Bone marrow (tissue), 2 donors: ENCODE measurements at regions not wholly inside any gene's neighbourhood (a gene's known extent, or its start where the extent isn't known, plus 50 kb on each side); places are given as distances from the start of the nearest gene placed in this dataset.

Experiments used
- DNase-seq, 2 donors: peaks; one replicate each; lab custom pipeline; 2025; lab: John Stamatoyannopoulos, UW

DNA sequence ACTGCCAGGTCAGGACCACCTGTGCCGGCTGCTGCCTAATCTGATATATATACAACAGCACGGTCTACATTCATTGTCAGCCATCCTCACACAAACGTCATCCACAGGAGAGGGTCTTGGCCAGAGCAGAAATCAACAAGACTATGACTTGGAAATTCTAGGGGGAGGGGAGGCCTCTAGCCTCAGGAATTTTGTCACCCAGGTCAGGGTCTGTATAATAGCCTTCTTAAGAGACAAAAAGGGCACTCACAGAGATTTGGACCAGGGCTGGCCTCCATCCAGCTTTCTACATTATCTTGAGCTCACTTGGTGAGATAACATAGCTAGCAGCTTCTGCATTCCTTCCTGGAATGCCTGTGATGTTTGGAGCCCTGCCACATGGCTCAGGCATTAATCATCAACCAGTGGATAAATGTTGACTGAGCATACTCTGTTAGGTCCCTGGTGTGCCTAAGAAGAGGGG lies 50.4 kb upstream of the CTIF start:
- no peak for DNase-seq

DNA sequence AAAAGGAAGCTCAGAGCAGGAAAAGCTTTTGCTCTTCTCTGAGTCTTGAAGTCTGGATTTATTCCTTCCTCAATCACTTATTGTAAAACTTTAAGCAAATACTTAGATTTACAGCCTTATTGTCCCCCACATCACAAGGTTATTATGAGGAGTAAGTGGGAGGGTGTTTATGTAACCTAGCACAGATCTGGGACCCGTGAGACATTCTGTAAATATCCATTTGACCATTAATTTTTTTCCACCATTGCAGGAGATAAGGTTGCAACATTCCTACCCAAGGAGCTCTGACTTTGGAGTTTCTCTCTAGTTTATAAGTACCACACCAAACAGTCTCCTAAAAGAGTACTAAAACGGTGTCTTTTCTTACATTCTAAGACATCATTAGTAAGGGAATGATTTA lies 52.1 kb upstream of the CTIF start:
- no peak for DNase-seq

DNA sequence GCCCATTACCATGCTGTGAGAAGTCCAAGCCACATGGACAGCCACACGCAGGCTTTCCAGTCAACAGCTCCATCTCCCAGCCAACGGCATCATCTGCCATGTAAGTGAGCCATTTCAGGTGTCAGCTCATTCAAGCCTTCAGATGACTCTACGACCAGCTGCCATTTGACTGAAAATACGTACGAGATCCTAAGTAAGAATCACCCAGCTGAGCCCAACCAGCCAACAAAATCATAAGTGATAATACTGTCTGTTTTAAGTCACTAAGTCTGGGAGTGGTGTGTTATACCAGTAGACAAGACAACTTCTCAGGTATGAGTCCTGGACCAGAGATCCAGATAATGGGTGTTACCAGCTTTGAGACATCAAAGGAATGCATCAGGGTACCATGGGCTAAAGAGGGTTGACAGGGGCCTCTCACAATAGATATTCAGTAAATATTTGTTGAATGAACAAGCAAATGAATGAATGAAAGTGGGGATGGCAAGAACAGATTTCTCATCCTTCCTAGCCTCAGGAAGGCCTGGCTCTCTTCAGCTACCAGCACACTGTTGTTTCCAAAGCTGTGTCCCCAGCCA lies 52.9 kb upstream of the CTIF start:
- no peak for DNase-seq

DNA sequence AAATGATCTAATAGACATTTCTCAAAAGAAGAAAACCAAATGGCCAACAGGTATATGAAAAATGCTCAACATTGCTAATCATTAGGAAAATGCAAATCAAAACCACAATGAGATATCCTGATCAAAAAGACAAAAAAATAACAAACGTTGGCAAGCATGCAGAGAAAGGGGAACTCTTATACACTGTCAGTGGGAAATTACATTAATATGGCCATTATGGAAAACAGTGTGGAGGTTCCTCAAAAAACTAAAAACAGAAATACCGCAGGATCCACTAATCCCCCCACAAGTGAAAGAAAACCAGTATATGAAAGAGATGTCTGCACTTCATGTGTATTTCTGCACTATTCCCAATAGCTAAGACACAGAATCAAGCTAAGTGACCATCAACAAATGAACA lies 57.7 kb upstream of the CTIF start:
- no peak for DNase-seq

DNA sequence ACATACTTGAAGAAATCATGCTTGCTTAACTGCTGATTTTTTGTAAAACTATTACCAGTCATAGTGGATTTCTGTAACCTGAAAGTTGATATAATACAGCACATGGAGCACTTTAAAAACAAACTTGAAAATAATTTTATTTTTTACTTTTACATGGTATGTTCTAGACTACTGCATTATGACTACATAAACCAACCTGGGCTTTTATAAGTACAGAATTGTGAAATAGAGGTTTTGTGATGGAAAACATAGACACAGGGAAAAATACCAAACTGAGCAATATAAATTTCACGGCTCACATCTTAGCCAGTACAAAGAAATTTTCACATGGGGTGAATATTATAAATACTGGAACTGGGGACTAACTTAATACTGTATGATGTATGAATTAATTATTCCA lies 59.3 kb upstream of the CTIF start:
- DNase-seq = no peak

DNA sequence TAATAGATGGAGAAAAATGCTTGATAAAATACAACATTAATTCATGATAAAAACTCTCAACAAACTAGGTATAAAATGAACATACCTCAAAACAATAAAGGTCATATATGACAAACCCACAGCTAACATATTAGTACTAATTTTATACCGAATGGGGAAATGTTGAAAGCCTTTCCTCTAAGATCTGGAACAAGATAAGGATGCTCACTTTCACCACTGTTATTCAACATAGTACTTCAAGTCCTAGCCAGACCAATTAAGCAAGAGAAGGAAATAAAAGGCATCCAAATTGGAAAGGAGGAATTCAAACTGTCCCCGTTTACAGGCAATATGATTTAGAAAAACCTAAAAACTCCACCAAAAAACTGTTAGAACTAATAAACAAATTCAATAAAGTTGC lies 61.5 kb upstream of the CTIF start:
- no peak for DNase-seq

DNA sequence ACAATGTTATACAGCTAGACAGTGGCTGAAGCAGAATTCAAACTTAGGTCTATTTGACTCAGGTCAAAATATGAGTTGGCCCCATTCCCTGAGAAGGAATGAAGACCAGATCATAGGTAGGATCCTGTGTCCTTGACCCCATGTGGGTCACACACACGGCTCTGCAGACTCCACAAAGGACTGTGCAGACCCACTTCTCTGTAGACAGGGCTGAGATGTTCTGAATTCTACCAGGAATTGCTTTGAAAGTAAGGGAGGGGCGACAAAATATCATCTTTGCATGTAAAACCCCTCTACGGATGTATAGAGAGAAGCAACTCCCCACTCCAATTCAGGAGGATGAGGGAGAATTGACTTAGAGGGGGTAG lies 62.3 kb upstream of the CTIF start:
- DNase-seq = no peak

DNA sequence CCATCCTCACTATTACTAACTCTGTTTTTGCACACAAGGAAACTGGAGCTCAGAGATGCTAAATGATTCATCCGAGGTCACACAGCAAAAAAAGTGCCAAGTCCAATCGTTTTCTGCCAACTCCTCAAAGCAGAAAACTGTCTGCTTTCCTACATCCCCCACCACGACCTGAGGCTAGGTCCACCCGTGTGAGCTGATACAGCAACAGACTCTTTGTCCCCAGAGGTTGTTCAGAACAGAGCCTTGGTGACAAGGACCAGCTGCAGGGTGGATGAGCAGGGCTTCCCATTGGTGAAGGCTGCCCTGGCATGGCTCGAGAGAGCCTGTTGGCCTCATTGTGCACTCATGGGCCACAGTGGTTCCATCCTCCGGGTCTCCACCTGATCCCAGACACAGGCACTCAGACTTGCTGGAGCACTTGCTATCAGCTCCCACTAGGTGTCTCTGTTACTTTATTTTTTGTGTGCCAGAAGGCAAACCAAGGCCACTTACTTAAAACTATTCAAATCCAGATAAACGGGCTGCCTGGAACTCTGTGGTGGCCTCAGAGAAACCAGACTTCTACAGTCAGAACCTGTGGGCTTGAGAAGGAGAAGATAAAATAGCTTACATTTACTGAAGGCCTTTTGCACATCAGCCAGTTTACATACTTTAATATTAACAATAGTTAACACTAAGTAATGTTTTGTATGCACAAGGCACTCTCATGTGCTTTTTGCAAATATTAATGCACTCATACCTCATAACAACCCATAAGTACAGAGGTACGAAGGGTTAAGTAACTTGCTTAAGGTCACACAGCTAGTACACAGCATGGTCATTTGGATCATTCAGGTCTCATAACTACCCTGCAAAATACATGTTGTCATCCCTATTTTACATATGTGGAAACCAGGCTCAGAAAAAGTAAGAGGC lies 62.9 kb upstream of the CTIF start:
- DNase-seq = peak in 1 of 2 donors; percentile 25

DNA sequence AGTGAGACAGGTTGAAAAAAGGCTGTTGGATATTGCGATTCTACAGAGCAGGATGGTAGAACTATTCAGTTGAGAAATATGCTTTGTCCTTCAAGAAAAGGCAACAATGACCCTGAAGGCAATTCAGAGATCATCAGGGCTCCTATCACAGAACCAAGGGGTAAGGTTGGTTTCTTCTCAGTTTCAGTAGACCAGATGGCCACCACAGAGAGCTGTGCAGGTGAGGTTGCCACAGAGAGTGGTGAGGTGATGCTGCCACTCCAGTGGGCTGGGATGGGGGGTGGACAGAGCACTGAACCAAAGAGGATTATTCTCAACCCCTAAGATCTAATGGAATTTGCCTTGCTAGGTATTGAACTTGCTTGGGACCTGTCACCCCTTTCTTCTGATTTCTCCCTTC lies 64.6 kb upstream of the ZBTB7C start:
- DNase-seq = no peak

DNA sequence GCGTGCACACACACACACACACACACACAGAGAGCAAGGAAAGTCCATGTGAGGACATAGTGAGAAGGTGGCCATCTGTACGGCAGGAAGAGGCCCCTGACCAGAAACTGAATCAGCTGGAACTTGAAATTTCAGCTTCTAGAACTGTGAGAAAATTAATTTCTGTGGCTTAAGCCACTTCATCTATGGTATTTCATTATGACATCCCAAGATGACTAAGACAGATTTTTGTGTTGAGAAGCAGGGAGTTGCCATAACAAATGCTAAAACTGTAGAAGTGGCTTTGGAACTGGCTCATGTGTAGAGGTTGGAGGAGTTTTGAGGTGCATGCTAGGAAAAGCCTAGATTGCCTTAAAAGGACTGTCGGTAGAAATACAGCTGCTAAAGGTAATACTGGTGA lies 63.4 kb upstream of the ZBTB7C start:
- no peak for DNase-seq

DNA sequence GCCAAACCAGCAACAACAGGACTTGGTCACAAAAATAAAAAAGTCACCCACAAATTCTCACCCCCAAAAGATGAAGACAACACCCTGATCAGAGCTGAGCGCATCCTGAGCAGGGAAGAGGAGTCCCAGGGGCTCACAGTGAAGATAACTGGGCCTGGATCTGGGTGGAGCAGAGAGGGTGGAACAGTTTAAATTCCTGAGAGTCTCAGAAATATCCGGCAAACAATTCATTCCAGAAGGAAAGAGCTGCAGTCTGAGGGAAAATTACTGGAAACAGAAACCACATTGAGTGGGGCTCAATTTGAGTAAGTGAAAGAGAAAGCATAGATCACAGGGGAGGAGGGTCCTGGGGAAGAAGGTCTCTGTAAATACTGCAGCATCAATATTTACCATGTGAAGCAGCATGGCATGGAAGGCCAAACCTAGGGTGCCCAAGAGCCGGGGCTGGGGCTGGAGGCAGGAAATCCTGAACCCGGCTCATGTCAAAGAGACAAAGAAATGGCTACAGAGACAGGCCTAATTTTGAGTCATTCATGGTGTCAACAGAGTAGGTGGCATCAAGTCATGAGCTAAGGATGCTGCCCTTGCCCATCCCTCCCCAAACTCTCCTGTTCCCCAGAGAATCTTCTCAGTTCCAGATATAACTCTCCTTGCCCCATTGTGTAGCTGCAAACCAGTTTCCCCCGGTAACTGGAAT lies 61.4 kb upstream of the ZBTB7C start:
- DNase-seq = no peak

DNA sequence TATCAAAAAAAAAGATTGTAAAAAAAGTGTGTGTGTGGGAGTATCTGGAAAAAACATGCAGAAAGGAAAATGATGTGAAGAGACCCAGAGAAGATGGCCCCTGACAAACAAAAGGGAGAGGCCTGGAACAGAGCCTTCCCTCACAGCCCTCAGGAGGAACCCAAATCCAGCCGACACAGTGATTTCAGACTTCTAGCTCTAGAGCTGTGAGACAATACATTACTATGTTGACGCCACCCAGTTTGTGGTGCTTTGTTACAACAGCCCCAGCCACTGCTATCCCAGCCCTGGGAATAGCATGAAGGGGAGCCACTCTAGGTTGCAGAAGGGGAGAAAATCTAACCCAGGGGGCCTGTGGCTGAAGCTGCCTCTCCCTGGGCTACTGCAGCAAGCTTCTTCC lies 59.0 kb upstream of the ZBTB7C start:
- no peak for DNase-seq

DNA sequence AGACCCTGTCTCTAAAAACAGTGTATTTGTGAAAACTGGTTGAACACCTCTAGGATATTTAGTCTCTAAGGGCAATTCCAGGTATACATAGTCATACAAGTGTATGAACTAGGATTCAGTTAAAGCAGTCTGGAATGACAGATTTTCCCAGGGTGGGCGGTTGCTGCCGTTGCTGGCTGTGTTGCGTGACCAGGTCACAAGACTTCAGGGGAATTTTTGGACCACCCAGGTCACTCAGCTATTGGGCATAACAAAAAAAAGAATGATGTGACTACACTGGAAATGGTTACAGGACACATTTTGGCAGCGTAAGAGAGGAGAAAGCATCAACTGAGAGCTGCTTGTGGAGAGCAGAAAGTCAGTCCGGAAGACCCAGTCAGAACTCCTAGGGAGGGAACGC lies 58.0 kb upstream of the ZBTB7C start:
- DNase-seq = no peak

DNA sequence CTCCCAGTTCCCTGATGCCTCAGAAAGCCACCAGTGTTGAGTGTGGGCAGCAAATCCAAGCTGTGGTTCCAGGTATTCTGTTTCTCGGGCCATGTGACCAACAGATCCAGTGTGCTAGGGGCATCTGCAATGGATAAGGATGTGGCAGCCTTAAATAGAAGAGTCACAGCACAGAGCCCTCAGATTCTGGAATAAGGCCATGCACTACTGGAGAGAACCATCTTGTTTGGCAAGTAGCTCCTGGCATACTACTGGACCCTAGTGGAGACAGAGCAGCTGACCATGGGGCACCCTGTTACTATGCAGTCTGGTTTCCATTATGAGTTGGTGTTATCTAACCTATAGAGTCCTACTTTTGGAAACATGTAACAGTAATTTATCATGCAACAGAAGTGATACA lies 53.3 kb upstream of the ZBTB7C start:
- DNase-seq = no peak

DNA sequence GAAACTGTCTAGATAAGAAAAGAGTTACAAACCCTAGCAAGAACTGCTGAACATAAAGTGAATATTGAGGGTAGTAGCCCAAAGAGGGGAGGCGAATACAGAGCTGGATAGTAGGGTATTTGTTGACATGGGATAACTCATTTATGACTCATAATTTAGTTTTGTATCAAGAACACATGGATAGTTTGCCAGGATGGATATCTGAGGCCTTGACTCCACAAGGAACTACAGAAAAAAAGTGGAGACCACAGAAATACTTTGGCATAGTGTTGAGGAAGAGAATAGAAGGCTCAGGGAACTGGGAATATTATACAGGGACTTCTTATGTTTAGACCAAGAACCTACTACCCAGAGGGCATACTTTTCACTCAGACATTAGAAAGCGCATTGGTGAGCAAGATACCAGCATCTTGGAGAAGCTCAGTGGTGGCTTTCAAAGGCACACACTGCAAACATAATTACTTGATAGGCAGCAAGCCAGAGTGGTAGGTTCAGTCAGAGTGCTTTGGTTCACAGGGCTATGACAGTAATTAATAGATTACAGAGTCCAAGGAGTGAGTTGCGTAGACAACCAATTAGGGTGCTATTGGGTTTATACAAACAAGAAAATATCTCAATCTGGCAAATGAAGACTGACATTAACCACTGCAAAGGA lies 51.9 kb upstream of the ZBTB7C start:
- no peak for DNase-seq

DNA sequence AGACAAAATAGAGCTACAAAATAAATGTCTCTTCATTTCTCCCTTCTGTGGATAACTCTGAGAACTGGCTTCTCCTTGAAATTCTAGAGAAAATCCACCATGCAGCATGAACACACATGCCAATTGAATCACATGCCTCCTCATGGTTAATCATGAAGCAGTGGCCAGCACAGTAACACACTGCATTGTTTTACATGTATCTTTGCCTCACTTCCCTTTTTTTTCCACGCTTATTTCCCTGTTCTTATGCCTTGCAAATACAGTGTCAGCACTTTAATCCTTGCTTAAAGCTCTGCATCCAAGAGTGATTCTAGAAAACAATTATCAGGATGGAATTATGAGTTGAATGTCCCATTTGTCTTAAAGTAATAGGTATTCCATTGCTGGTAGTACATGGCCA lies 50.3 kb upstream of the ZBTB7C start:
- no peak for DNase-seq

DNA sequence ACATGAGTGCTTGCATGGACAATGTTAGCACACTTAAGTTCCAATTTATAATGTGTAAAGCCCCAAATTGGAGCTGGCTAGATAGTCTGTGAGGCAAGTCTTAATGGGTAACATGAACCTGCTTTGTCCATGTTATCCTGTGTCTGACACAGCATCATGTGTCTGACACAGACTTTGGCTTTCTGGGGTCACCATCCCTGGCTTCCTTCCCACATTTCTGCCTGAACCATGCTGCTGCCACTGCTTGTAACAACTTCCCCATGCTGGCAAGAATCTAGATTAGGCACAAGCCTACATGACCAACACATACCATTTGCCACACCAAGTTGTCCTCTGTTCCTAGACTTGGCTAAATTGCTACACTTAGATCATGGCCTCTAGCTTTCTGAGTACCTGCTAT lies 49.8 kb upstream of the ZBTB7C start:
- peak in 1 of 2 donors; percentile 25 for DNase-seq
